CD14-positive monocyte (primary cell): ENCODE measurements at regions not wholly inside any gene's neighbourhood (a gene's known extent, or its start where the extent isn't known, plus 50 kb on each side); places are given as distances from the start of the nearest gene placed in this dataset.

Source experiments
- DNase-seq, 3 donors: peaks; one replicate each; pipeline ENCODE4 v3.0.0-alpha.2; 2011 to 2022
- H2AFZ ChIP-seq: 2 replicates; pipeline ENCODE4 v1.6.0; 2012; ENCODE audit warnings: mild to moderate bottlenecking, low read depth, low read length, inconsistent platforms; ENCODE audit not compliant: insufficient read depth, poor library complexity, severe bottlenecking
- H3K27ac ChIP-seq, 2 donors: 1 replicate in 1 of 2; 2 replicates in 1 of 2; pipeline ENCODE4 v1.5.1; 2012 to 2013; ENCODE audit warnings: low read length in 2 of 2, control low read depth in 1 of 2, inconsistent platforms in 1 of 2, low read depth in 1 of 2, mild to moderate bottlenecking in 1 of 2
- H3K27me3 ChIP-seq, 2 donors: one replicate each; pipeline versions ENCODE4 v1.6.0 to v1.6.1; 2011 to 2013; ENCODE audit warnings: low read length in 2 of 2; ENCODE audit not compliant: control insufficient read depth in 2 of 2, insufficient read depth in 2 of 2
- H3K36me3 ChIP-seq, 2 donors: replicated peaks in 1 of 2; 1 replicate in 1 of 2; 2 replicates in 1 of 2; pipeline versions ENCODE4 v1.5.1 to v1.6.1; 2012 to 2013; ENCODE audit warnings: low read length in 2 of 2, control low read depth in 1 of 2, inconsistent platforms in 1 of 2, mild to moderate bottlenecking in 1 of 2; ENCODE audit not compliant: insufficient read depth in 2 of 2, control insufficient read depth in 1 of 2
- H3K4me1 ChIP-seq, 2 donors: 1 replicate in 1 of 2; 2 replicates in 1 of 2; pipeline versions ENCODE4 v1.5.1 to v1.6.1; 2012 to 2013; ENCODE audit warnings: low read length in 2 of 2, control low read depth in 1 of 2, inconsistent platforms in 1 of 2, mild to moderate bottlenecking in 1 of 2, moderate library complexity in 1 of 2; ENCODE audit not compliant: insufficient read depth in 2 of 2, control insufficient read depth in 1 of 2
- H3K4me2 ChIP-seq: replicated peaks from 2 replicates; pipeline ENCODE3; 2012; ENCODE audit warnings: low read length, moderate library complexity, mild to moderate bottlenecking; ENCODE audit not compliant: poor library complexity, severe bottlenecking; ENCODE audit errors: extremely low read depth
- H3K4me3 ChIP-seq, 3 experiments: fragments of 200-600 bp in 1 of 3; sonication (generic) in 1 of 3; replicated peaks in 1 of 3; 1 replicate in 2 of 3; 2 replicates in 1 of 3; pipeline ENCODE4 v1.5.1; 2011 to 2013; ENCODE audit warnings: low read length in 3 of 3, mild to moderate bottlenecking in 3 of 3, control low read depth in 2 of 3, low read depth in 2 of 3, inconsistent platforms in 1 of 3, moderate library complexity in 1 of 3
- H3K79me2 ChIP-seq: 2 replicates; pipeline ENCODE4 v1.6.0; 2012; ENCODE audit warnings: mild to moderate bottlenecking, control low read depth, inconsistent platforms, low read length, moderate library complexity; ENCODE audit not compliant: insufficient read depth
- H3K9ac ChIP-seq: 2 replicates; pipeline ENCODE4 v1.6.0; 2017; ENCODE audit warnings: low read length, mild to moderate bottlenecking; ENCODE audit not compliant: insufficient read depth, poor library complexity, severe bottlenecking
- H3K9me3 ChIP-seq, 2 donors: replicated peaks in 1 of 2; 1 replicate in 1 of 2; 2 replicates in 1 of 2; pipeline versions ENCODE4 v1.5.1 to v1.6.1; 2012 to 2013; ENCODE audit warnings: low read length in 2 of 2, control low read depth in 1 of 2; ENCODE audit not compliant: control insufficient read depth in 1 of 2, insufficient read depth in 1 of 2
- H4K20me1 ChIP-seq: 2 replicates; pipeline ENCODE4 v1.6.0; 2012; ENCODE audit warnings: mild to moderate bottlenecking, low read length, control low read depth, moderate library complexity; ENCODE audit not compliant: insufficient read depth
- H3K27ac Mint-ChIP-seq, 7 donors: one replicate each; pipeline ENCODE4 v1.8.0; 2020; ENCODE audit warnings: mild to moderate bottlenecking in 7 of 7, mixed read lengths in 7 of 7, moderate library complexity in 6 of 7, inconsistent platforms in 2 of 7
- H3K27me3 Mint-ChIP-seq, 3 donors: one replicate each; pipeline ENCODE4 v1.8.0; 2021 to 2022; ENCODE audit warnings: low read depth in 3 of 3, mild to moderate bottlenecking in 3 of 3, mixed read lengths in 3 of 3, moderate library complexity in 3 of 3, inconsistent platforms in 1 of 3
- H3K36me3 Mint-ChIP-seq, 2 donors: one replicate each; pipeline ENCODE4 v1.8.0; 2020; ENCODE audit warnings: mixed read lengths in 2 of 2, inconsistent platforms in 1 of 2, mild to moderate bottlenecking in 1 of 2
- H3K4me1 Mint-ChIP-seq: one replicate; pipeline ENCODE4 v1.8.0; 2020; ENCODE audit warnings: mild to moderate bottlenecking, mixed read lengths
- H3K4me3 Mint-ChIP-seq, 2 donors: one replicate each; pipeline ENCODE4 v1.8.0; 2020; ENCODE audit warnings: mild to moderate bottlenecking in 2 of 2, mixed read lengths in 2 of 2, moderate library complexity in 1 of 2
- H3K9me3 Mint-ChIP-seq, 7 donors: one replicate each; pipeline ENCODE4 v1.8.0; 2020 to 2022; ENCODE audit warnings: mixed read lengths in 7 of 7, mild to moderate bottlenecking in 6 of 7, moderate library complexity in 6 of 7, inconsistent platforms in 2 of 7
- WGBS: methylation state at CpG from one replicate; pipeline ENCODE4 v1.1.5; 2013; ENCODE audit warnings: missing lambda C conversion rate; ENCODE audit not compliant: insufficient coverage; 5-methylcytosine and 5-hydroxymethylcytosine counted together
- intact Hi-C, 2 donors: fragments of 100-400 bp; cut with micrococcal nuclease; formaldehyde crosslinking; loops; one replicate each; pipeline versions ENCODE4 v1.15.0 to v1.15.1; 2023
- TF ChIP-seq, protein P1 (sequence below): fragments of 200-600 bp; IDR thresholded peaks from one replicate; pipeline ENCODE4 v1.8.0; 2022; ENCODE audit warnings: antibody characterized with exemption, mild to moderate bottlenecking

DNA sequence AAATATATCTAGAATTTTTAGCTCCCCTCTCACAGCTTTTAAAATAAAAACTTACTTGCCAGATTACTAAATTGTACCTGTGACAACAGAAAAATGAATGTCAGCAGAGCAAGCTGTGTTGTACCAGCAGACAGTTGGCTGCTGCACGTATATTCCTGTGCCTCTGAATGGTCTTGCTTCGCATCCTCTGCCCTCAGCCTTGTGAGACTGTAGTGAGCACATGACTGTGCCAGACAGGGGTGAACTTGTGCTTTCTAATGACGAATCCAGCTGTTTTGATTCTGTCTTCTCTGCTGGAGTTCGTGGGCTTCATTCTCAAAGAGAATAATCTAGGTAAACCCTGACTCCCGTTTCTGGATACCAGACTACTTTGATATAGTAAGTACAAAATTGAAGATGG is 58.3 kb upstream of the FRMD6 start:
- Mint-ChIP-seq H3K4me3 (no peak overlapping the region), H3K4me1 (no peaks in the 10 kb centered on the region), H3K36me3 (no peaks in the 10 kb centered on the region), H3K9me3 (peaks cover 0 to 4% (median 0%) of the 10 kb centered on the region in 7 donors), H3K27me3 (peaks cover 1 to 7% (median 2%) of the 10 kb centered on the region in 3 donors), H3K27ac (no peak overlapping the region)
- Histone ChIP-seq H3K9me3 (no peaks in the 10 kb centered on the region), H3K27ac (no peak overlapping the region), H3K79me2 (no peaks in the 10 kb centered on the region), H3K4me1 (no peaks in the 10 kb centered on the region), H2AFZ (no peak overlapping the region), H4K20me1 (no peaks in the 10 kb centered on the region), H3K9ac (no peak overlapping the region), H3K36me3 (no peaks in the 10 kb centered on the region), H3K4me2 (no peak overlapping the region), H3K4me3 (no peak overlapping the region), H3K27me3 (no peaks in the 10 kb centered on the region)
- TF ChIP-seq, protein P1, sequence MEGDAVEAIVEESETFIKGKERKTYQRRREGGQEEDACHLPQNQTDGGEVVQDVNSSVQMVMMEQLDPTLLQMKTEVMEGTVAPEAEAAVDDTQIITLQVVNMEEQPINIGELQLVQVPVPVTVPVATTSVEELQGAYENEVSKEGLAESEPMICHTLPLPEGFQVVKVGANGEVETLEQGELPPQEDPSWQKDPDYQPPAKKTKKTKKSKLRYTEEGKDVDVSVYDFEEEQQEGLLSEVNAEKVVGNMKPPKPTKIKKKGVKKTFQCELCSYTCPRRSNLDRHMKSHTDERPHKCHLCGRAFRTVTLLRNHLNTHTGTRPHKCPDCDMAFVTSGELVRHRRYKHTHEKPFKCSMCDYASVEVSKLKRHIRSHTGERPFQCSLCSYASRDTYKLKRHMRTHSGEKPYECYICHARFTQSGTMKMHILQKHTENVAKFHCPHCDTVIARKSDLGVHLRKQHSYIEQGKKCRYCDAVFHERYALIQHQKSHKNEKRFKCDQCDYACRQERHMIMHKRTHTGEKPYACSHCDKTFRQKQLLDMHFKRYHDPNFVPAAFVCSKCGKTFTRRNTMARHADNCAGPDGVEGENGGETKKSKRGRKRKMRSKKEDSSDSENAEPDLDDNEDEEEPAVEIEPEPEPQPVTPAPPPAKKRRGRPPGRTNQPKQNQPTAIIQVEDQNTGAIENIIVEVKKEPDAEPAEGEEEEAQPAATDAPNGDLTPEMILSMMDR: no peak
- DNase-seq: no peak
- WGBS: 51% methylated on average over 2 of the region's 5 CpGs
- intact Hi-C loops: no loop called here

DNA sequence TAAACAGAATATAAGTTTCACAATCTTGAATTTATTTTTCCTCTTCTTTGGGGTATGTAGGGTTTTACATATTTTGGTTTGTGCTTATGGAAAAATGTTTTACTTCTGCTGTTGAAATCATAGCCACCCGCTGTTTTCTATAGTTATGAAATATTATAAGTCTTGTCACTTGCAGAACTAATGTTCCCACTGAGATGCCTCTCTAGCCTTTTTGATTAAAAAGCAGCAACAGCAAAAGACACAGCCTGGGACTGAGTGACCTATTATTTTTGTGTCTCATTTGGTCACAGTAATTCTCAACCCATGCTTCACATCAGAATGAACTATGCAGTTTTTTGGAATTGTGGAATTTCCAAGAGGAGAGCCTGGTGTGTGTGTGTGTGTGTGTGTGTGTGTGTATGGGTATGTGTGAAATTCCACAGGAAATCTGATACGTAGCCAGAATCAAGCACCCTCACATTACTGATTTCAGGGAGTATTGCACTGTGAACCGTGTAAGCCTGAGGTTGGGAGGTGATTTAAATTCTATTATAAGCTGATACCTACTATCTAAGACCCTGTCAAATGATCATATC is 55.7 kb upstream of the FRMD6 start:
- no peak overlapping the region for H3K4me3 ChIP-seq
- no peaks in the 10 kb centered on the region for H3K79me2 ChIP-seq
- H3K4me3 Mint-ChIP-seq: no peak overlapping the region
- no peaks in the 10 kb centered on the region for H4K20me1 ChIP-seq
- H3K9me3 Mint-ChIP-seq: peaks cover 0 to 4% (median 0%) of the 10 kb centered on the region in 7 donors
- no peaks in the 10 kb centered on the region for H3K4me1 ChIP-seq
- TF ChIP-seq, protein P1: no peak
- no peaks in the 10 kb centered on the region for H3K27me3 ChIP-seq
- H3K4me1 Mint-ChIP-seq: no peaks in the 10 kb centered on the region
- no peaks in the 10 kb centered on the region for H3K36me3 ChIP-seq
- H3K9ac ChIP-seq: no peak overlapping the region
- H3K27ac ChIP-seq: no peak overlapping the region
- H2AFZ ChIP-seq: no peak overlapping the region
- peaks cover 0 to 5% (median 3%) of the 10 kb centered on the region in 3 donors for H3K27me3 Mint-ChIP-seq
- no CpG with 5 or more reads among the region's 3 CpGs for WGBS
- intact Hi-C loops: no loop called here
- H3K36me3 Mint-ChIP-seq: no peaks in the 10 kb centered on the region
- H3K4me2 ChIP-seq: no peak overlapping the region
- H3K27ac Mint-ChIP-seq: no peak overlapping the region
- DNase-seq: no peak
- H3K9me3 ChIP-seq: no peaks in the 10 kb centered on the region
